ENCODE measurements at regions not wholly inside any gene's neighbourhood (a gene's known extent, or its start where the extent isn't known, plus 50 kb on each side); places are given as distances from the start of the nearest gene placed in this dataset.
"Not testable (repeated sequence)": the region's sequence is repeated elsewhere in the genome, so short reads cannot be mapped to it uniquely, and the experiment has no call there.

GRCh38 chr12:128091951-128092382 lies 175.0 kb upstream of the TMEM132C start:
- no peak for DNase-seq

- DNase-seq, result no peak
Observed at GRCh38 chr12:128098730-128099129, 168.2 kb upstream of the TMEM132C start.

- no peak for DNase-seq
Observed at GRCh38 chr12:128103152-128103551, 163.8 kb upstream of the TMEM132C start.

- no peak for DNase-seq
Observed at GRCh38 chr12:128109236-128109635, 157.7 kb upstream of the TMEM132C start.

DNA sequence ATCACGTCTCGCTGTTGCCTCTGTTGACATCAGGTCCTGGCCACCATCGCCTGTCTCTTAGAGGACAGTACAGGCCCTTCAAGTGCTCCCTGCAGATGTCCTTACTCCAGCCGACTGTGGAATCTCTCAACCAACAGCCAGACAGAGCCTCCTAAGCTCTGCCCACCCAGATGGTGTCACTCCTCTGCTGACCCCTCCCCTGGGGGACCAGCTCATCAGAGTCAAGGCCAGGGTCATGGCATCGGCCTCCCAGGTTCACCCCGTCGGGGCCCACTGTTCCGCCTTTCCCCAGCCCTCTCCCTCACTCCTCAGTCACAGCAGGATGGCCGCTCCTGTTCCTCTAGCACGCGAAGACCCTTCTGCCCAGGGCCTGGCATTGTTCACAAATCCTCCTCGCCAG lies 157.3 kb upstream of the TMEM132C start:
- no peak for DNase-seq

GRCh38 chr12:128111333-128111732 lies 155.6 kb upstream of the TMEM132C start:
- DNase-seq, result no peak

GRCh38 chr12:128111951-128112350 lies 155.0 kb upstream of the TMEM132C start:
- DNase-seq, result no peak

- not testable (repeated sequence) for DNase-seq
Observed at GRCh38 chr12:128113250-128113649, 153.7 kb upstream of the TMEM132C start.

DNA sequence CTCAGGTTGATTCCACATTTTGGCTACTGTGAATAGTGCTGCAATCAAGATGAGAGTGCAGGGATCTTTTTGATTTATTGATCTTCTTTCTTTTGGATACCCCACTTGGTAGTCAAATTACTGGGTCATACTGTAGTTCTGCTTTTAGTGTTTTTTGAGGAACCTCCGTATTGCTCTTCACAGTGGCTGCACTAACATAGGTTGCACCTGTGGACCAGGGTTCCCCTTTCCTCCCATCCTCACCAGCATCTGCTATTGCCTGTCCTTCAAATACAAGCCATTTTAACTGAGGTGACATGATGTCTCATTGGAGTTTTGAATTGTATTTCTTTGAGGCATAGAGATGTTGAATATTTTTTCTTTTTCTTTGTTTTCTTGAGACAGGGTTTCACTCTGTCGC lies 152.5 kb upstream of the TMEM132C start:
- DNase-seq, result no peak

- DNase-seq, result no peak
Observed at GRCh38 chr12:128116537-128116936, 150.4 kb upstream of the TMEM132C start.

GRCh38 chr12:128120035-128120434 lies 146.9 kb upstream of the TMEM132C start:
- DNase-seq, result no peak

DNA sequence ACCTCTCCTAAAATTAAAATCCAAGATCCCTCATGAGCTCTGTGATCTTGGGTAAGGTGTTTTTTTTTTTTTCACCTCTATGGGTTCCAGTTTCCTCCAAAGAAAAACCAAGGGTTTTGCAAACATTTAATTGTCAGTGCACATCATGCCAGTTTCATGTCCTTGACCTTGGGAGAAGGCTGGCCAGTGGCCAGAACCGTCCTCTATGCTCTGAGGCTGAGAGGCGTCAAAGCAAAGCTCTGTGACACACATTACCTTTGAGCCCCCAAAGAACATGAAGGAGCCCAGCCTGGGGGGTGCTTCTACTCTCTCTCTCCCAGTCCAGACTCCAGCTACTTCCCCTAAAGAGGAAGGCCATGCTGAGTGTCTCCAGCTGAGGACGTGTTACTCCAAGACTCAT lies 145.5 kb upstream of the TMEM132C start:
- no peak for DNase-seq

- DNase-seq, result no peak
Observed at GRCh38 chr12:128123096-128123495, 143.9 kb upstream of the TMEM132C start.

GRCh38 chr12:128131955-128132354 lies 135.0 kb upstream of the TMEM132C start:
- DNase-seq, result no peak

DNA sequence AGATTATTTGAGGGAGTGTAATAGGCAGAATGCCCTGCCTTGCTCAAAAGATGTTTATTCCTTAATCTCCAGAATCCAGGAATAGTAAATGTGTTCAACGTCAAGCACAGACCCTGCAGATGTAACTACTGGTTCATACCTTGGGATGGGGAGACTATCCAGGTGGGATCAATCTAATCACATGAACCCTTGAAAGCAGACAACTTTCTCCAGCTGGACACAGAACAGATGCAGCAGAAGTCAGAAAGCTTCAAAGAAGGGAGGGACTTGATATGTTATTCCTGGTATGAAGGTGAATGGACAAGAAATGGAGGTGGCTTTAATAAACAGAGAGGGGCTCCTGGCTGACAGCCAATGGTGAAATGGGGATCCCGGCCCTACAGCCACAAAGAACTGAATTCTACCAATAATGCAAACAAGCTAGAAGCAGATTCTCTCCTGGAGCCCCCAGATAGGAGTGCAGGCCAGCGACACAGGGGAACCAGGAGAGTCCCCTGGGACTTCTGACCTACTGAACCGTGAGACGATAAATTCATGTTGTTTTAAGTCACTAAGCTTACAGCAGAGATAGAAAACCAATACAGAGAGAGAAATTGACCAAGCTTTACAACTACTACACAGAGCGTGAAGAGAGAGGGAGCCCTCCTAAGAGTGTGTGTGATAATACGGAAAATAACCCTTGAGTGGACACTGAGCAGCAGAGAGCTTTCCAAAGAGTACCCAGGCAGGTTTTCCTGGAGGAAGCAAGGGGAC lies 133.5 kb upstream of the TMEM132C start:
- DNase-seq, result no peak

- DNase-seq, result no peak
Observed at GRCh38 chr12:128137140-128137539, 129.8 kb upstream of the TMEM132C start.

- no peak for DNase-seq
Observed at GRCh38 chr12:128138125-128138524, 128.8 kb upstream of the TMEM132C start.

GRCh38 chr12:128140551-128140950 lies 126.4 kb upstream of the TMEM132C start:
- no peak for DNase-seq

DNA sequence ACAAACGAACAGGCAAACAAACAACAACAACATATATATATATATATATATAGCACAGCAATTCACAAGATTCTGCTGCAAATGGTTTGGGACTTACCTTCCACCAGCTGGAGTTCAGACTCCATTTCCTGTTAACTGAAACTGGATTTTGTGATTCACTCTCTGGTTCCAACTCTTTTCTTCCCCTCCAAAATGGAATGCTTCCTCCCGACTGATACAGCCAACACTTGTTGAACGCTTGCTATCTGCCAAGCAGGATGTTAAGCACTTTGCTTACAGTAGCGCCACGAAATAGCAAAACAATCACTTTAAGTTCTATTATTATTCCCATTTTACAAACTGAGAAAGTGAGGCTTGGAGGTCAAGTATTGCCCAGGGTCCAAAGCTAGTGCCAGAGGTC lies 116.0 kb upstream of the TMEM132C start:
- no peak for DNase-seq

- no peak for DNase-seq
Observed at GRCh38 chr12:128155571-128155970, 111.4 kb upstream of the TMEM132C start.

DNA sequence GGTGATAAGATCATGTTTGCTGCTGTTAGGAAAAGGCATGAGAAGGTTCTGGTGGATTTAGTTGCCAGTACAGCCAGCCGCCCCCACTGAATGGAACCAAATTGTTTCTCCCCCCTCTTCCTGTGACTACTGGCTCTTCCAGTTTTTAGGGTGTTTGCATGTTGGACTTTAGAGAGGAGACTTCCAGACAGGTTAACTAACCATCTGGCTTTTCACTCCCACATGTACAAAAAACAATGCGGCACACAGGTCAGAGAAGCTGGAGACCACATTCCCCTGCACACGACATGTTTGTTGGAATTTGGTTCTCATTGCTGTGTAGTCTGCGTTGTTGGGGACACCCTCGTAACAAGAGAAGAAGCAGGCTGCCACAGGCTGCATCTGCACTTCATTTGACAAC lies 103.9 kb upstream of the TMEM132C start:
- no peak for DNase-seq

- no peak for DNase-seq
Observed at GRCh38 chr12:128164533-128164932, 102.4 kb upstream of the TMEM132C start.

DNA sequence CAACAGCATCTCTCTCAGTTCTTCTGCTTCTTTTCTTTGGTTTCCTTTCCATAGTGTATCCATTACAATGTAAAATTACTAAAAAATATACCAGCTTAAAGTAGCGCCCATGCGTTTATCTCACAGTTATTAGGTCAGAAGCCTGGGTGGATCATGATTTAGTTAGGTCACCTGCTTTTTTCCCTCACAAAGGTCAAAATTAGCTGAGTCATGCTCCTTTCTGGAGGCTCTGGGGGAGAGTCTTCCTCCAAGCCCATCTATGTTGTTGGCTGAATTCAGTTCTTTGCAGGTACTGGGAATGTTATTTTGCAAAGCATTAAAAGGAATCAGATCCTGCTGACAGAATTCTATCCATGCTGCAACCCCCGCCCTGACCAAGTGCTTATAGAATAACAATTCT lies 101.6 kb upstream of the TMEM132C start:
- no peak for DNase-seq

GRCh38 chr12:128168273-128168672 lies 98.7 kb upstream of the TMEM132C start:
- DNase-seq, result no peak

- DNase-seq, result no peak
Observed at GRCh38 chr12:128170181-128170580, 96.8 kb upstream of the TMEM132C start.
